GM12891 (cell line): ENCODE measurements at regions not wholly inside any gene's neighbourhood (a gene's known extent, or its start where the extent isn't known, plus 50 kb on each side); places are given as distances from the start of the nearest gene placed in this dataset.

Experiments
- POLR2A ChIP-seq: IDR thresholded peaks from 2 replicates; pipeline ENCODE4 v1.6.1; 2011; ENCODE audit warnings: low read depth, low read length, control low read depth
- POLR2AphosphoS5 ChIP-seq: IDR thresholded peaks from 2 replicates; pipeline ENCODE4 v1.6.1; 2011; ENCODE audit warnings: low read depth, low read length, control low read depth
- SPI1 ChIP-seq: IDR thresholded peaks from 2 replicates; pipeline ENCODE4 v1.6.1; 2011; ENCODE audit warnings: low read depth, low read length, control low read depth
- TAF1 ChIP-seq: IDR thresholded peaks from 2 replicates; pipeline ENCODE4 v1.6.1; 2011; ENCODE audit warnings: low read depth, low read length, control low read depth

DNA sequence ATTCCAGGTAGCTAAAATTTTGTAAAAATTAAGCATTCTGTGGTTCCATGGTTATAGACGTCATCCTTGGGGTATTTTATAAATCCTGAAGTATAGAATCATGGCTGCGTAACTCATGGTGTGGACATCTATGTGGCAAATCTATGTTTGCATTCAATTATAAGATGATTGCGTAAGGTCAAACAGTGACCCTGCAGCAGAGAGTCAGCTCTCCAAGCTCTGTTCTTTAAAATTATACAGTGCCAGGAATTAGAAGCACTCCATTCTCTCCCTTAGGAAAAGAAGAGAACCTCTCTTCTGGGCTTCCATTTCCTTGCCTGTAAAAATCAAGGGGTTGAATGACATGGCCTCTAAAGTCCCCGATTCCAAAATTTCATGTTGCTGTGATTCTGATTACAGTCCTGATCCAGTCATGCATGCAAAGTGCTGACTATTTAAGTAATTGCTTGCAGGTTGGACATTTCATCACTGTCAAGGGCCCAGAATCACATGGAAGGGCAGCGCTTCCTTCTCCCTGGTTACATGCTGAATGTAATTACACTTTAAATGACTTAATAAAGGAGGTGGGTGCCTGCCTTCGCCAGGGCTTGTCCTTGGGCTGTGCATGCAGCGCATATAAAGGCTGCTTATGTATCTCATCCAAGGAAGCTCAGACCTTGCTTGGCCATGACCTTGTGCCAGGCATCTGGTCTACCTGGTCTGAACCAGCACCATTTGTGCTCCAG is 550.7 kb downstream of the TYW1 start:
- no peak for TF ChIP-seq POLR2A
- no peak for TF ChIP-seq SPI1
- no peak for TF ChIP-seq POLR2AphosphoS5
- TF ChIP-seq TAF1, result no peak
